GM10248 (cell line): ENCODE measurements at regions not wholly inside any gene's neighbourhood (a gene's known extent, or its start where the extent isn't known, plus 50 kb on each side); places are given as distances from the start of the nearest gene placed in this dataset.
"Not testable (repeated sequence)": the region's sequence is repeated elsewhere in the genome, so short reads cannot be mapped to it uniquely, and the experiment has no call there.

Experiments used
- CTCF ChIA-PET: fragments of 300-600 bp; sonication (Branson Sonifier 250); formaldehyde crosslinking; extraction: SDS; loops from one replicate; lab custom pipeline; 2021; ENCODE audit warnings: antibody characterized with exemption; lab: Yijun Ruan, JAX
- POLR2A ChIA-PET: fragments of 350-650 bp; sonication (Branson Sonifier 250); formaldehyde crosslinking; extraction: SDS; loops from one replicate; lab custom pipeline; 2020; ENCODE audit warnings: antibody characterized with exemption; lab: Yijun Ruan, JAX
- DNase-seq: peaks from one replicate; pipeline ENCODE4 v3.0.0; 2012; ENCODE audit errors: extremely low spot score
- CTCF ChIP-seq: IDR thresholded peaks from 2 replicates; pipeline ENCODE4 v1.5.1; 2012; ENCODE audit warnings: mild to moderate bottlenecking, low read depth; ENCODE audit errors: extremely low read depth, missing control alignments, control extremely low read depth

- no peak for TF ChIP-seq CTCF
- POLR2A ChIA-PET, result no interaction called here
- CTCF ChIA-PET, result interaction anchor here (1.2 kb wide), 1 partner anchor 10 kb away, joined by 3 read pairs; no protein-coding TSS in a partner anchor
- no peak for DNase-seq
Observed at GRCh38 chr20:47974234-47974878, 189.1 kb upstream of the SULF2 start.

GRCh38 chr20:47973519-47974233, 188.4 kb upstream of the SULF2 start:
- TF ChIP-seq CTCF, result no peak
- CTCF ChIA-PET, result no interaction called here
- DNase-seq, result no peak
- POLR2A ChIA-PET, result no interaction called here

- TF ChIP-seq CTCF, result no peak
- ChIA-PET POLR2A (no interaction called here), CTCF (no interaction called here)
- DNase-seq, result no peak
Observed at GRCh38 chr20:47972916-47973309, 187.6 kb upstream of the SULF2 start.

GRCh38 chr20:47972297-47972915, 187.1 kb upstream of the SULF2 start:
- CTCF ChIA-PET, DNase-seq: not testable (repeated sequence)
- POLR2A ChIA-PET, result interaction anchor here (0.7 kb wide), 1 partner anchor 271 kb away, joined by 3 read pairs; no protein-coding TSS in a partner anchor

GRCh38 chr20:47971058-47971791, 185.9 kb upstream of the SULF2 start:
- TF ChIP-seq CTCF, result no peak

GRCh38 chr20:47970282-47970903, 185.1 kb upstream of the SULF2 start:
- ChIA-PET POLR2A (no interaction called here), CTCF (interaction anchor here (3.3 kb wide), 1 partner anchor 650 kb away, joined by 10 read pairs; no protein-coding TSS in a partner anchor)
- TF ChIP-seq CTCF, result no peak
- DNase-seq, result no peak

More at GRCh38 chr20:47971058-47971791, 185.9 kb upstream of the SULF2 start:
- POLR2A ChIA-PET, result no interaction called here
- no peak for DNase-seq
- CTCF ChIA-PET, result interaction anchor here (3.3 kb wide), 1 partner anchor 649 kb away, joined by 10 read pairs; no protein-coding TSS in a partner anchor
